Transverse colon (tissue), 4 donors: ENCODE measurements at regions not wholly inside any gene's neighbourhood (a gene's known extent, or its start where the extent isn't known, plus 50 kb on each side); places are given as distances from the start of the nearest gene placed in this dataset.

Experiments used
- DNase-seq: peaks from one replicate; pipeline ENCODE4 v3.0.0-alpha.2; 2019
- H3K27ac ChIP-seq, 4 donors: fragments of 200-600 bp; sonication (generic); 2 replicates each; pipeline ENCODE4 v1.5.1; 2016 to 2018; ENCODE audit warnings: inconsistent platforms in 4 of 4
- H3K27me3 ChIP-seq: fragments of 200-600 bp; sonication (generic); 2 replicates; pipeline ENCODE4 v1.5.1; 2017; ENCODE audit warnings: inconsistent platforms
- H3K36me3 ChIP-seq, 4 donors: fragments of 200-600 bp; sonication (generic); 2 replicates each; pipeline ENCODE4 v1.5.1; 2017 to 2019; ENCODE audit warnings: inconsistent platforms in 4 of 4
- H3K4me1 ChIP-seq, 4 donors: fragments of 200-600 bp; sonication (generic); 2 replicates each; pipeline ENCODE4 v1.5.1; 2017 to 2020; ENCODE audit warnings: inconsistent platforms in 4 of 4
- H3K4me3 ChIP-seq, 4 donors: fragments of 200-600 bp; sonication (generic); 1 replicate in 1 of 4; 2 replicates in 3 of 4; pipeline versions ENCODE4 v1.5.1 to v1.6.1; 2017 to 2019; ENCODE audit warnings: inconsistent platforms in 4 of 4
- H3K9me3 ChIP-seq, 2 donors: fragments of 200-600 bp; sonication (generic); 2 replicates each; pipeline ENCODE4 v1.5.1; 2017 to 2019; ENCODE audit warnings: inconsistent platforms in 2 of 2
- CTCF ChIP-seq, 5 experiments: fragments of 200-600 bp in 3 of 5; fragments of 450-650 bp in 2 of 5; sonication (generic) in 3 of 5; IDR thresholded peaks; 1 replicate in 2 of 5; 2 replicates in 3 of 5; pipeline ENCODE4 v1.5.1; 2016 to 2017; ENCODE audit warnings: antibody characterized with exemption in 5 of 5, inconsistent platforms in 3 of 5, mild to moderate bottlenecking in 2 of 5, moderate library complexity in 1 of 5
- EP300 ChIP-seq: sonication (generic); formaldehyde crosslinking; IDR thresholded peaks from one replicate; pipeline ENCODE4 v1.6.1; 2017; ENCODE audit warnings: antibody characterized with exemption, low read depth
- POLR2A ChIP-seq: fragments of 450-650 bp; IDR thresholded peaks from one replicate; pipeline ENCODE4 v1.6.1; 2016; ENCODE audit warnings: antibody characterized with exemption, mild to moderate bottlenecking, moderate library complexity
- POLR2AphosphoS5 ChIP-seq, 3 donors: sonication (generic); formaldehyde crosslinking; IDR thresholded peaks; one replicate each; pipeline ENCODE4 v1.6.1; 2016; ENCODE audit warnings: antibody characterized with exemption in 3 of 3
- WGBS, 2 donors: methylation state at CpG; one replicate each; pipeline ENCODE4 v1.1.5; 2018; ENCODE audit warnings: low coverage in 1 of 2; 5-methylcytosine and 5-hydroxymethylcytosine counted together
- in situ Hi-C, 4 donors: fragments of 200-750 bp; cut with MboI; loops; one replicate each; pipeline versions ENCODE4 v1.15.0 to v1.15.1; 2017; ENCODE audit warnings: low sequenced_read_pairs in 3 of 4, low pct_ligation_motif_present in 1 of 4, low pct_unique_long_range_greater_than_20kb in 1 of 4
- intact Hi-C: fragments of 100-400 bp; cut with DNase I; formaldehyde crosslinking; loops from one replicate; pipeline ENCODE4 v1.15.1; 2023; ENCODE audit warnings: low total_unique reads

DNA sequence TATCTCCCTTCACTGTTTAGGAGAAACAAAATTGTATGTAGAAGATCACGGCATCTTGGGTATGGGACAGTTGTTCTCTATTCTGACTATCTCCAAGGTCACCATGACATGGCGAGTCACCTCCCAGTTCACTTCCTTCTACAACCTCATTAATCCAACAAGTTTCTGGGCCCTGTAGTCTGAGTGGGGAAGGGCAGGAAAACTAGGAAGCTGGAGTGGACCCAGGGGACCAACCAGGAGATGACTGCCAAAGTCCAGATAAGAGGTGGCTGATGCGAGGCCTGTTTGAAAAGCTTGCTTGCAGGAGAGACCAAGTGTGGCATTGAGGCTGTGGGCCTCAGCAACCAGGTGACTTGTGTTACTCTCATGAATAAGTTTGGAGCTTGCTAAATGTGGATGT lies 584.9 kb downstream of the TNS3 start:
- 75 to 90% methylated on average over 1 to 3 of the region's 3 CpGs for WGBS, 2 donors
- TF ChIP-seq POLR2AphosphoS5 (IDR thresholded peaks at IDR 0.05) (no peak), EP300 (no peak), POLR2A (no peak), CTCF (IDR thresholded peaks at IDR 0.05) (no peak)
- H3K4me3 ChIP-seq = no peak overlapping the region
- no peaks in the 10 kb centered on the region for H3K4me1 ChIP-seq
- in situ Hi-C loops (no loop called here), intact Hi-C loops (no loop called here)
- no peaks in the 10 kb centered on the region for H3K27me3 ChIP-seq
- H3K9me3 ChIP-seq = no peaks in the 10 kb centered on the region
- H3K27ac ChIP-seq = no peak overlapping the region
- no peak for DNase-seq
- no peaks in the 10 kb centered on the region for H3K36me3 ChIP-seq

DNA sequence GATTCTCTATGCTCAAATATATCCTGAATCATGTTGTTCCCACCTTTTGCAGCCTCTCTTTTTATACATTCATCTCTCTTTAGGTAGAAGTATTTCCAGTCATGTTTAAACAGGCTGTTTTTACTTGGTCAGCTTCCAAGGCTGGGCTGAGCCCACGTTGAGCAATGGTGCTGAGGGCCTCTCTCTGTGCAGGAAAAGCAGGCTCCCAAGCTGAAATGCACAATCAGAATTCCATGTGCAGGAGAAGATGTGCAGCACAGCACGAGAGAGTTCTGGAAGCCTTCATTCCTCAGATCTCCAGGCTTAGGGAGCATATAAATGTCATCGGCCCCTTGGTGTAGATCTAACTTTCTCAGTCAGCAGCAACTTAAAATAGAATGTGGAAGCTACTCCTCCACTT lies 588.5 kb downstream of the TNS3 start:
- Histone ChIP-seq H3K27me3 (no peaks in the 10 kb centered on the region), H3K4me3 (no peak overlapping the region), H3K4me1 (no peaks in the 10 kb centered on the region), H3K9me3 (no peaks in the 10 kb centered on the region), H3K27ac (no peak overlapping the region), H3K36me3 (no peaks in the 10 kb centered on the region)
- WGBS, 2 donors = 40% methylated on average over 3 of the region's 3 CpGs; no CpG with 5 or more reads in 1 of the 2 donors
- in situ Hi-C loops (no loop called here), intact Hi-C loops (no loop called here)
- DNase-seq = no peak
- no peak for TF ChIP-seq CTCF (IDR thresholded peaks at IDR 0.05)
- no peak for TF ChIP-seq EP300
- TF ChIP-seq POLR2AphosphoS5 (IDR thresholded peaks at IDR 0.05) = peak in 1 of 3 donors; percentile 35
- TF ChIP-seq POLR2A = no peak

GRCh38 chr7:46990761-46991160 lies 591.1 kb downstream of the TNS3 start:
- H3K36me3 ChIP-seq = no peaks in the 10 kb centered on the region
- in situ Hi-C loops = no loop called here
- TF ChIP-seq POLR2AphosphoS5 (IDR thresholded peaks at IDR 0.05) (no peak), POLR2A (no peak), EP300 (no peak), CTCF (IDR thresholded peaks at IDR 0.05) (no peak)
- H3K9me3 ChIP-seq = no peaks in the 10 kb centered on the region
- H3K4me1 ChIP-seq = no peaks in the 10 kb centered on the region
- H3K4me3 ChIP-seq = no peak overlapping the region
- intact Hi-C loops = no loop called here
- H3K27ac ChIP-seq = no peak overlapping the region
- no peak for DNase-seq
- no peaks in the 10 kb centered on the region for H3K27me3 ChIP-seq

DNA sequence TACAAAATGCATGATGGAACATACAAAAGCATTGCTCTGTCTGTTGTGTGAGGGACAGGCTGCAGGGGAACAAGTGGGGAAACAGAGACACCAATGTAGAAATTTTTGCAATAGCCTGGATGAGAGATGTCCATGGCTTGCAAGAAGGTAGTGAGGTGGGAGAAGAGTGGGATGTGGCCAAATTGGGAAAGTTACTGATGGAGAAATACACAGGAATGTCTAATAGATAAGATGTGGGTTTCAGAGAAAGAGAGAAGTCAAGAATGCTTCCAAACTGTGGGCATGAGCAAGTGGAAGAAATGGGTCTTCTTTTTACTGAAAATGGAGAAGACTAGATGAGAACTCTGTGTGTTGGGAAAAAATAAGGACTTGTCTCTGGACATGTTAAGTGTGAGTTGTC lies 592.7 kb downstream of the TNS3 start:
- H3K27me3 ChIP-seq = no peaks in the 10 kb centered on the region
- H3K36me3 ChIP-seq = no peaks in the 10 kb centered on the region
- no peaks in the 10 kb centered on the region for H3K9me3 ChIP-seq
- H3K4me1 ChIP-seq = no peaks in the 10 kb centered on the region
- in situ Hi-C loops = no loop called here
- DNase-seq = no peak
- intact Hi-C loops = no loop called here
- TF ChIP-seq POLR2A = no peak
- no peak for TF ChIP-seq POLR2AphosphoS5 (IDR thresholded peaks at IDR 0.05)
- TF ChIP-seq EP300 = no peak
- TF ChIP-seq CTCF (IDR thresholded peaks at IDR 0.05) = no peak
- H3K4me3 ChIP-seq = no peak overlapping the region
- H3K27ac ChIP-seq = no peak overlapping the region
